Epithelial cell of proximal tubule (primary cell): ENCODE measurements at regions not wholly inside any gene's neighbourhood (a gene's known extent, or its start where the extent isn't known, plus 50 kb on each side); places are given as distances from the start of the nearest gene placed in this dataset.

Source experiments
- DNase-seq: peaks from one replicate; pipeline ENCODE4 v3.0.0-alpha.2; 2011; ENCODE audit warnings: low read depth
- H3K4me3 ChIP-seq: 2 replicates; pipeline ENCODE4 v1.5.1; 2011; ENCODE audit warnings: low read depth, mild to moderate bottlenecking, low read length
- CTCF ChIP-seq: conservative IDR thresholded peaks from 2 replicates; pipeline ENCODE4 v1.5.1; 2012; ENCODE audit warnings: low read depth, mild to moderate bottlenecking, low read length

- H3K4me3 ChIP-seq = no peak overlapping the region
- no peak for DNase-seq
- TF ChIP-seq CTCF = no peak
Observed at GRCh38 chr11:32039149-32039548, 51.7 kb upstream of the RCN1 start.

- TF ChIP-seq CTCF = no peak
- H3K4me3 ChIP-seq = no peak overlapping the region
- no peak for DNase-seq
Observed at GRCh38 chr11:32034680-32035079, 56.2 kb upstream of the RCN1 start.

- no peak for TF ChIP-seq CTCF
- peak; percentile 13 for DNase-seq
- no peak overlapping the region for H3K4me3 ChIP-seq
Observed at GRCh38 chr11:32034149-32034548, 56.7 kb upstream of the RCN1 start.

GRCh38 chr11:32033491-32033890, 57.4 kb upstream of the RCN1 start:
- H3K4me3 ChIP-seq = no peak overlapping the region
- no peak for TF ChIP-seq CTCF
- no peak for DNase-seq

- H3K4me3 ChIP-seq = no peak overlapping the region
- no peak for DNase-seq
- TF ChIP-seq CTCF = no peak
Observed at GRCh38 chr11:32033067-32033466, 57.8 kb upstream of the RCN1 start.

- no peak for DNase-seq
Observed at GRCh38 chr11:32032478-32032877, 58.4 kb upstream of the RCN1 start.

More at GRCh38 chr11:32032478-32032877, 58.4 kb upstream of the RCN1 start:
- no peak for TF ChIP-seq CTCF
- H3K4me3 ChIP-seq = no peak overlapping the region
